ENCODE measurements at regions not wholly inside any gene's neighbourhood (a gene's known extent, or its start where the extent isn't known, plus 50 kb on each side); places are given as distances from the start of the nearest gene placed in this dataset.

DNA sequence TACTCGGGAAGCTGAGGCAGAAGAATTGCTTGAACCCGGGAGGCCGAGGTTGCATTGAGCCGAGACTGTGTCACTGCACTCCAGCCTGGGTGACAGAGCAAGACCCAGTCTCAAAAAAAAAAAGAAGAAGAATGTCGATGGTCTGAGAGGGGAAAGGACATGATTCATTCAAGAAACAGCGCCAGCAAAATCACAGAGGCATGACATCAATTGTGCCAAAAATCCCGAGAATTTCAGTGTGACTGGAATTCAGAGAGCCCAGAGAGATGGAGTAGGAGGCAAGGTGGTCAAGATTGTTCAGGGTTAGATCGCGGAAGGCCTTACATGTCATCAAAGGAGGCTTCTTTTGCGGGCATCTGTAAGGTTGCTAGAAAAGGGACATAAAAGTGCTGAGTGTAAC, 483.3 kb downstream of the VRK1 start:
- no peak for DNase-seq (ENCODE audit: extremely low read depth, insufficient read length)
- no peaks in the 10 kb centered on the region for H3K27me3 ChIP-seq (replicated peaks; ENCODE audit: control insufficient read depth, insufficient read depth, low read length)

DNA sequence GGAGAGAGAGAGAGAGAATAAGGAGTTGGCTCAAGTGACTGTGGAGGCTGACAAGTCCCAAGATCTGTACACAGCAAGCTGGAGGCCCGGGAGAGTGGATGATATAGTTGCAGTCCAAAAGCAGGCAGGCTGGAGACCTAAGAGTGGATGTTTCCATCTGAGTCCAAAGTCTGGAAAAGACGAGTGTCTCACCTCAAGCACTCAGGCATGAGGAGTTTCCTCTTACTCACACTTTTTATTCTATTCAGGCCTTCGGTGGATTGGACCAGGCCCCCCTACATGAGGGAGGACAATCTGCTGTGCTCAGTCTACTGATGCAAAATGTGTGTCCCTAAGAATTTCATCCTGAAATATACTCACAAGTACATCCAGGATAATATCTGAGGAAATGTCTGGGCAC, 484.6 kb downstream of the VRK1 start:
- TF ChIP-seq, protein P1, sequence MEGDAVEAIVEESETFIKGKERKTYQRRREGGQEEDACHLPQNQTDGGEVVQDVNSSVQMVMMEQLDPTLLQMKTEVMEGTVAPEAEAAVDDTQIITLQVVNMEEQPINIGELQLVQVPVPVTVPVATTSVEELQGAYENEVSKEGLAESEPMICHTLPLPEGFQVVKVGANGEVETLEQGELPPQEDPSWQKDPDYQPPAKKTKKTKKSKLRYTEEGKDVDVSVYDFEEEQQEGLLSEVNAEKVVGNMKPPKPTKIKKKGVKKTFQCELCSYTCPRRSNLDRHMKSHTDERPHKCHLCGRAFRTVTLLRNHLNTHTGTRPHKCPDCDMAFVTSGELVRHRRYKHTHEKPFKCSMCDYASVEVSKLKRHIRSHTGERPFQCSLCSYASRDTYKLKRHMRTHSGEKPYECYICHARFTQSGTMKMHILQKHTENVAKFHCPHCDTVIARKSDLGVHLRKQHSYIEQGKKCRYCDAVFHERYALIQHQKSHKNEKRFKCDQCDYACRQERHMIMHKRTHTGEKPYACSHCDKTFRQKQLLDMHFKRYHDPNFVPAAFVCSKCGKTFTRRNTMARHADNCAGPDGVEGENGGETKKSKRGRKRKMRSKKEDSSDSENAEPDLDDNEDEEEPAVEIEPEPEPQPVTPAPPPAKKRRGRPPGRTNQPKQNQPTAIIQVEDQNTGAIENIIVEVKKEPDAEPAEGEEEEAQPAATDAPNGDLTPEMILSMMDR (IDR thresholded peaks at IDR 0.05; ENCODE audit: insufficient read depth, low read length, poor library complexity, severe bottlenecking): no peak
- DNase-seq (ENCODE audit: extremely low read depth, insufficient read length): no peak
- Histone ChIP-seq H3K4me3 (replicated peaks; ENCODE audit: low read depth, low read length) (no peak overlapping the region), H3K27me3 (replicated peaks; ENCODE audit: control insufficient read depth, insufficient read depth, low read length) (no peaks in the 10 kb centered on the region), H3K36me3 (ENCODE audit: control insufficient read depth, insufficient read depth, low read length) (no peaks in the 10 kb centered on the region)

More for the DNA sequence above, 483.3 kb downstream of the VRK1 start:
- no peaks in the 10 kb centered on the region for H3K36me3 ChIP-seq (ENCODE audit: control insufficient read depth, insufficient read depth, low read length)
- TF ChIP-seq, protein P1 (IDR thresholded peaks at IDR 0.05; ENCODE audit: insufficient read depth, low read length, poor library complexity, severe bottlenecking): no peak
- no peak overlapping the region for H3K4me3 ChIP-seq (replicated peaks; ENCODE audit: low read depth, low read length)

DNA sequence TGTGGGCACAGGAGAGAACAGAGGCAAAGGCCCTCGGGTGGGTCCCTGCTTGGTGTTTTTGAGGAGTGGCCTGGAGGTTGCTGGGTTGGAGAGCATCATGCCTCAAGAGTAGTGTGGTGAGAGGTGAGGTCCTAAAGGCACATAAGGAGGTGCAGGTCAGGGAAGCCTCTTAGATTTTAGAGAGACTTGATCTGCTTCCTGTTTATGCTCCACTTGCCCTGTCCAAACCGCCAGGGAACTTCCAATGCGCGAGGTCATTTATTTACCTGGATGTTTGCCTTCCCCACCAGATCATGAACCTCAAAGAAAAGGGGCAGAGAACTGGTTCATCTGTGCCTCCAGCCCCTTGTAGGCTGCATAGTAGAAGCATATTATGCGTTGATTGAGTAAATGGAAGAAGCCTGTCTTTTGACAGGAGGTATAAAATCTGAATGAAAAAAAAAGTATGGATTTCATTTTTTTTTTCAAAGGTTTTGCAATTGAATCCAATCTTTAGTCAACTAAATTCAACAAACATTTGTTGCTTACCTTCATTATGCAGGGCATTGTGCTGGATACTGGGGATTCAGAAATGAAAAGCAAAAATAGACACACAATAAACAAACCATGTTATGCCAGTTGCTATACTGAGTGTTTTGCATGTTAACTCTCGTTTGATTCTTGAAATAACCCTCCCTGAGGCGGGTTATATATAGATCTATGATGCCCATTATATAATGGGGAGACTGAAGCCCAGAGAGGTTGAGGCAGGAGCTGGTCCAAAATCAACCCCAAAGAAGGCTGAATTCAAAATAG, 485.2 kb downstream of the VRK1 start:
- H3K27me3 ChIP-seq (replicated peaks; ENCODE audit: control insufficient read depth, insufficient read depth, low read length): no peaks in the 10 kb centered on the region
- H3K36me3 ChIP-seq (ENCODE audit: control insufficient read depth, insufficient read depth, low read length): no peaks in the 10 kb centered on the region
- DNase-seq (ENCODE audit: extremely low read depth, insufficient read length): no peak
- H3K4me3 ChIP-seq (replicated peaks; ENCODE audit: low read depth, low read length): no peak overlapping the region
- TF ChIP-seq, protein P1 (IDR thresholded peaks at IDR 0.05; ENCODE audit: insufficient read depth, low read length, poor library complexity, severe bottlenecking): no peak

DNA sequence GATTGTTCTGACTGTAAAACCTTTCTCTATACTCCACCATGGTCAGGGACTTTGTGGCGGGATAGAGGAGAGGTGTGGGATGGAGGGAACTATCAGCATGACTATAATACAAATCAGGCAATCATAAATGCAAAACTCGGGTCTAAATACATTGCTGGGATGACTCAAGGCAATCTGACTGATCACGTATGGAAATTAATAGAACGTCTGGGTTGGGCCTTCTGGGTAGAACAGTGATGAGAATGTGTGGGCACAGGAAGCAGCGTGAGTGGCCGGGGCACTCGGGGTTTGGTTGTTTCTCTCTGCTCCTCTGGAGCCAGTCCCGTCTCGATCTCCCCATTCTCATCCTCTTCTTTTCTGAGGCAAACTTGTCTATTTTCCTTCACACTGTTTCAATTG, 485.8 kb downstream of the VRK1 start:
- no peak overlapping the region for H3K4me3 ChIP-seq (replicated peaks; ENCODE audit: low read depth, low read length)
- no peaks in the 10 kb centered on the region for H3K36me3 ChIP-seq (ENCODE audit: control insufficient read depth, insufficient read depth, low read length)
- DNase-seq (ENCODE audit: extremely low read depth, insufficient read length): no peak
- no peaks in the 10 kb centered on the region for H3K27me3 ChIP-seq (replicated peaks; ENCODE audit: control insufficient read depth, insufficient read depth, low read length)
- TF ChIP-seq, protein P1 (IDR thresholded peaks at IDR 0.05; ENCODE audit: insufficient read depth, low read length, poor library complexity, severe bottlenecking): no peak

DNA sequence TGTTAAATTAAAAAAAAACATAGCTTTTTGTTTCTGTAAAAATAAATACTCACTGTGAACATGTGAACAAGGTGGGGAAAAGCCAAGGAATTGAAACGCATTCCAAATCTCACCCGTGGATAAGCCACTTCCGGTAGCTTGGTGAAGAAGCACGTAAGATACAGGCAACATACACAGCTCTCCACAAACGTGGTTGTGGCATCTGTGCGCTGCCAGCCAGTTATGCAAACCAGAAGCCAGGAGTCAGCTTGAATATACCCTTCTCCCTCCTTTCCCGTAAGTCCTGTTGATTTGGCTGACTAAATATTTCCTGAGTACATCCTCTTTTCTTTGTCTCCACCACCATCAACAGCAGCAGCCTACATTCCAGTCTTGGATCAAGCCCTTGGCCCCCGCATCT, 486.2 kb downstream of the VRK1 start:
- DNase-seq (ENCODE audit: extremely low read depth, insufficient read length): no peak
- Histone ChIP-seq H3K36me3 (ENCODE audit: control insufficient read depth, insufficient read depth, low read length) (no peaks in the 10 kb centered on the region), H3K27me3 (replicated peaks; ENCODE audit: control insufficient read depth, insufficient read depth, low read length) (no peaks in the 10 kb centered on the region), H3K4me3 (replicated peaks; ENCODE audit: low read depth, low read length) (no peak overlapping the region)
- TF ChIP-seq, protein P1 (IDR thresholded peaks at IDR 0.05; ENCODE audit: insufficient read depth, low read length, poor library complexity, severe bottlenecking): no peak

All from GM06990 (cell line).